Upper lobe of left lung (tissue), 6 donors: ENCODE measurements at regions not wholly inside any gene's neighbourhood (a gene's known extent, or its start where the extent isn't known, plus 50 kb on each side); places are given as distances from the start of the nearest gene placed in this dataset.

Experiments
- ATAC-seq, 2 donors: fragments of 200-7000 bp; cut with Tn5 transposase; one replicate each; pipeline ENCODE4 v1.9.1; 2022; ENCODE audit warnings: mild to moderate bottlenecking in 2 of 2, moderate library complexity in 2 of 2; ENCODE audit not compliant: low FRiP score in 2 of 2
- DNase-seq, 2 donors: peaks; one replicate each; pipeline ENCODE4 v3.0.0-alpha.2; 2019 to 2020
- H3K27ac ChIP-seq, 4 donors: fragments of 200-600 bp; sonication (generic); one replicate each; pipeline ENCODE4 v1.5.1; 2016 to 2019
- H3K27me3 ChIP-seq, 4 donors: fragments of 200-600 bp; sonication (generic); one replicate each; pipeline ENCODE4 v1.5.1; 2017 to 2019
- H3K36me3 ChIP-seq, 4 donors: fragments of 200-600 bp; sonication (generic); one replicate each; pipeline ENCODE4 v1.5.1; 2016 to 2019
- H3K4me1 ChIP-seq, 4 donors: fragments of 200-600 bp; sonication (generic); one replicate each; pipeline ENCODE4 v1.5.1; 2018 to 2019
- H3K4me3 ChIP-seq, 4 donors: fragments of 200-600 bp; sonication (generic); one replicate each; pipeline ENCODE4 v1.5.1; 2017 to 2019; ENCODE audit warnings: mild to moderate bottlenecking in 2 of 4, moderate library complexity in 1 of 4
- H3K9me3 ChIP-seq, 4 donors: fragments of 200-600 bp; sonication (generic); one replicate each; pipeline ENCODE4 v1.5.1; 2018 to 2019
- CTCF ChIP-seq, 6 experiments: fragments of 450-650 bp in 4 of 6; fragments of 200-600 bp in 2 of 6; sonication (generic) in 2 of 6; IDR thresholded peaks; one replicate each; pipeline ENCODE4 v1.5.1; 2016 to 2019; ENCODE audit warnings: antibody characterized with exemption in 6 of 6
- EP300 ChIP-seq, 4 donors: sonication (generic); formaldehyde crosslinking; IDR thresholded peaks; one replicate each; pipeline ENCODE4 v1.5.1; 2017; ENCODE audit warnings: antibody characterized with exemption in 4 of 4, control low read depth in 2 of 4
- POLR2A ChIP-seq, 4 donors: fragments of 450-650 bp; IDR thresholded peaks; one replicate each; pipeline ENCODE4 v1.5.1; 2016 to 2017; ENCODE audit warnings: antibody characterized with exemption in 4 of 4, mild to moderate bottlenecking in 2 of 4
- POLR2AphosphoS5 ChIP-seq, 2 donors: sonication (generic); formaldehyde crosslinking; IDR thresholded peaks; one replicate each; pipeline ENCODE4 v1.5.1; 2017; ENCODE audit warnings: antibody characterized with exemption in 2 of 2
- WGBS, 2 donors: methylation state at CpG; one replicate each; pipeline ENCODE4 v1.1.5; 2017 to 2018; 5-methylcytosine and 5-hydroxymethylcytosine counted together
- donor health status: DM: no; HTN: no; CAD: no; lungs with moderate emphysema.
- donor health status: DM: no; HTN: yes; CAD: no; lungs with severe emphysema.

GRCh38 chr14:39781466-39781865 lies 349.2 kb upstream of the FBXO33 start:
- DNase-seq (no peak), ATAC-seq (no peak)
- Histone ChIP-seq H3K9me3 (no peaks in the 10 kb centered on the region), H3K27ac (no peak overlapping the region), H3K36me3 (no peaks in the 10 kb centered on the region), H3K27me3 (no peaks in the 10 kb centered on the region), H3K4me1 (no peaks in the 10 kb centered on the region), H3K4me3 (no peak overlapping the region)
- 75 to 92% methylated on average over 5 of the region's 5 CpGs for WGBS, 2 donors
- no peak for TF ChIP-seq POLR2AphosphoS5 (IDR thresholded peaks at IDR 0.05)
- TF ChIP-seq POLR2A (IDR thresholded peaks at IDR 0.05) = no peak
- no peak for TF ChIP-seq EP300 (IDR thresholded peaks at IDR 0.05)
- TF ChIP-seq CTCF (IDR thresholded peaks at IDR 0.05) = no peak

DNA sequence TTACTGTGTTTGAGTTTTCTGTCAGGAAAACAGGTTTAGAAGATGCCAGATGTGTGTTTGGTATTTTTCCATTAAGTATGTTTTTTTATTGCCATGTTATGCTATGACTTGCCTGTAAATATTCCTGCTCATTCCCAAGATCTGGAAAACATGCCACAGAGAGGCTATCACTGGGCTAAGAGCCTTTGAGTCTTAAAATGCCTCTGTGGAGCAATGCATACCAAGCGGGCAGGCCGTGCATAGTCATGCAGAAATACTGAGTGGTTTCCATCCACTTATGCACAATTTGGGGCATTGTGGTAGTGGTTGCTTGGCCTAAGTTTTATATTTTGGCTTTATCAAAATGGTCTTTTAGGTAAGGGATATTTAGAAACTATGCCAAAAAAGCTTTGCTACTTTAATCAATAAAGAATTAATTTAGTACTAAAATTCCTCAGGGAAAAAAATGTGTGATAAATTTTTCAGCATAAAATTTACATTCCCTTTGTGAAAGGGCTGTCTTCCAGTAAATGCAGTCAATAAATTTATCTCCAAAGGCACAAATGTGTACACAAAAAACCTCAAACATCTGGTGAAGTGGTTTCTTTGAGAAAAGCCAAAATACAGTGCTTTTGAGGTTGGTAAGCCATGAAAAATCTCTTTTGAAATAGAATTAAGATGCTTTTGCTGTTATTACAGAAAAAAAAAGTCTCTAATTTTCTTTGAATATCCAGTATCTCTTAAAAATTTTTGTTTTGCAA lies 341.3 kb upstream of the FBXO33 start:
- no peaks in the 10 kb centered on the region for H3K27me3 ChIP-seq
- H3K9me3 ChIP-seq = no peaks in the 10 kb centered on the region
- H3K36me3 ChIP-seq = no peaks in the 10 kb centered on the region
- no peak for ATAC-seq
- DNase-seq = no peak
- no peaks in the 10 kb centered on the region for H3K4me1 ChIP-seq
- 90 to 100% methylated on average over 2 of the region's 2 CpGs for WGBS, 2 donors
- no peak overlapping the region for H3K27ac ChIP-seq
- TF ChIP-seq EP300 (IDR thresholded peaks at IDR 0.05) (no peak), POLR2A (IDR thresholded peaks at IDR 0.05) (no peak), CTCF (IDR thresholded peaks at IDR 0.05) (no peak), POLR2AphosphoS5 (IDR thresholded peaks at IDR 0.05) (no peak)
- no peak overlapping the region for H3K4me3 ChIP-seq

- ATAC-seq = no peak
- Histone ChIP-seq H3K4me3 (no peak overlapping the region), H3K9me3 (no peaks in the 10 kb centered on the region), H3K36me3 (no peaks in the 10 kb centered on the region), H3K27me3 (no peaks in the 10 kb centered on the region), H3K27ac (no peak overlapping the region), H3K4me1 (no peaks in the 10 kb centered on the region)
- no peak for DNase-seq
- TF ChIP-seq EP300 (IDR thresholded peaks at IDR 0.05) (no peak), POLR2AphosphoS5 (IDR thresholded peaks at IDR 0.05) (no peak), POLR2A (IDR thresholded peaks at IDR 0.05) (no peak), CTCF (IDR thresholded peaks at IDR 0.05) (no peak)
- 41 to 61% methylated on average over 1 of the region's 1 CpG for WGBS, 2 donors
Measured at GRCh38 chr14:39772627-39773026, 340.4 kb upstream of the FBXO33 start.

- Histone ChIP-seq H3K36me3 (no peaks in the 10 kb centered on the region), H3K27ac (no peak overlapping the region), H3K9me3 (no peaks in the 10 kb centered on the region), H3K27me3 (no peaks in the 10 kb centered on the region), H3K4me1 (no peaks in the 10 kb centered on the region), H3K4me3 (no peak overlapping the region)
- TF ChIP-seq POLR2AphosphoS5 (IDR thresholded peaks at IDR 0.05) (no peak), EP300 (IDR thresholded peaks at IDR 0.05) (no peak), CTCF (IDR thresholded peaks at IDR 0.05) (no peak), POLR2A (IDR thresholded peaks at IDR 0.05) (no peak)
- ATAC-seq (no peak), DNase-seq (no peak)
- 76 to 87% methylated on average over 1 of the region's 1 CpG for WGBS, 2 donors
Measured at GRCh38 chr14:39768589-39768988, 336.4 kb upstream of the FBXO33 start.

DNA sequence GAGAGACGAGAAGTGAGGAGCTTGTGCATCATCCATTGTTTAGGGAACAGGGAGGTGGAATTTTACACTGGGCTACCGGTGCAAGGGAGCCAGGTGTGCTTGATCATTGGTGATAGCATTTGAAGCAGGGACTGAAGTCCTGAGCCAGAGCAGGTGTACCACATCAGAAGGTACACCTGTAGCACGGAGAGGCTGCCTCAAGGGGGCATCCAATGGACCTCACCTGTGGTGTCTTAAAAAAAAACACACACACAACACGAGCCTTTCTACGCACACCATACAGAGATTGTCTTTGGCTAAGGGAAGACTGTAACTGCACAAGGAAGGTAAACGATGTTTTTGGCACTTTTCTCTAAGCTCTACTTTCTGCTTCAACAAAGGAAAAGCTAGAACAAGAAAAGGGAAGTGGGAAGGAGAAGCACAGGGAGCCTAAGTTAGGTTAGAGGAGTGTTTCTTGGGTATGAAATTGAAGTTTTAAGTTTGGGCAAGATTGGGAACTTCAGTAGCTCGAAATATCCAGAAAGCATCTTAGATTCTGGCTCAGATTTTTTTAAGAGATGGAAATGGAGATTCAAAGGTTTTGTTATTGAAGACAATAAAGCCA lies 334.3 kb upstream of the FBXO33 start:
- no peak for TF ChIP-seq CTCF (IDR thresholded peaks at IDR 0.05)
- no peak for TF ChIP-seq POLR2A (IDR thresholded peaks at IDR 0.05)
- TF ChIP-seq EP300 (IDR thresholded peaks at IDR 0.05) = no peak
- TF ChIP-seq POLR2AphosphoS5 (IDR thresholded peaks at IDR 0.05) = no peak
- no peak overlapping the region for H3K4me3 ChIP-seq
- H3K27me3 ChIP-seq = no peaks in the 10 kb centered on the region
- DNase-seq = no peak
- H3K36me3 ChIP-seq = no peaks in the 10 kb centered on the region
- no peak overlapping the region for H3K27ac ChIP-seq
- H3K4me1 ChIP-seq = no peaks in the 10 kb centered on the region
- 65 to 67% methylated on average over 7 of the region's 7 CpGs for WGBS, 2 donors
- no peak for ATAC-seq
- H3K9me3 ChIP-seq = no peaks in the 10 kb centered on the region
